CD4-positive, alpha-beta T cell (primary cell): ENCODE measurements at regions not wholly inside any gene's neighbourhood (a gene's known extent, or its start where the extent isn't known, plus 50 kb on each side); places are given as distances from the start of the nearest gene placed in this dataset.

Source experiments
- ATAC-seq: fragments of 200-7000 bp; cut with Tn5 transposase; one replicate; pipeline ENCODE4 v1.10.0; 2022; ENCODE audit warnings: mild to moderate bottlenecking; ENCODE audit not compliant: poor library complexity
- CTCF ChIA-PET: fragments of 350-600 bp; sonication (Branson Sonifier 250); formaldehyde crosslinking; loops from one replicate; lab custom pipeline; 2021; ENCODE audit warnings: antibody characterized with exemption, inconsistent platforms; lab: Charles Lee
- POLR2A ChIA-PET: fragments of 350-600 bp; sonication (Branson Sonifier 250); formaldehyde crosslinking; loops from one replicate; lab custom pipeline; 2021; ENCODE audit warnings: antibody characterized with exemption, inconsistent platforms; lab: Charles Lee
- DNase-seq, 14 experiments: peaks; one replicate each; pipeline ENCODE4 v3.0.0-alpha.2; 2013 to 2020; ENCODE audit warnings: mixed read lengths in 2 of 14
- H3K27ac ChIP-seq, 2 donors: one replicate each; pipeline versions ENCODE4 v1.5.1 to v1.7.0; 2013; ENCODE audit warnings: low read length in 2 of 2, low read depth in 1 of 2, mild to moderate bottlenecking in 1 of 2
- H3K27me3 ChIP-seq, 2 experiments: 1 replicate in 1 of 2; 2 replicates in 1 of 2; pipeline versions ENCODE4 v1.6.1 to v1.7.0; 2013; ENCODE audit warnings: low read length in 2 of 2, control low read depth in 1 of 2, mild to moderate bottlenecking in 1 of 2, moderate library complexity in 1 of 2; ENCODE audit not compliant: insufficient read depth in 2 of 2, control insufficient read depth in 1 of 2
- H3K36me3 ChIP-seq: one replicate; pipeline ENCODE4 v1.6.1; 2013; ENCODE audit warnings: low read length, control low read depth; ENCODE audit not compliant: insufficient read depth
- H3K4me1 ChIP-seq: one replicate; pipeline ENCODE4 v1.6.1; 2013; ENCODE audit warnings: low read length, control low read depth; ENCODE audit not compliant: insufficient read depth
- H3K4me3 ChIP-seq: one replicate; pipeline ENCODE4 v1.5.1; 2013; ENCODE audit warnings: mild to moderate bottlenecking, low read length, moderate library complexity
- H3K9me3 ChIP-seq, 2 experiments: 1 replicate in 1 of 2; 2 replicates in 1 of 2; pipeline versions ENCODE4 v1.6.1 to v1.7.0; 2013; ENCODE audit warnings: low read length in 2 of 2, mild to moderate bottlenecking in 2 of 2, control low read depth in 1 of 2, moderate library complexity in 1 of 2; ENCODE audit not compliant: control insufficient read depth in 1 of 2, insufficient read depth in 1 of 2
- H3K27ac Mint-ChIP-seq: one replicate; pipeline ENCODE4 v1.8.0; 2020; ENCODE audit warnings: mixed read lengths
- H3K27me3 Mint-ChIP-seq: one replicate; pipeline ENCODE4 v1.8.0; 2021; ENCODE audit warnings: mixed read lengths
- H3K36me3 Mint-ChIP-seq: one replicate; pipeline ENCODE4 v1.8.0; 2021; ENCODE audit warnings: low read depth, mixed read lengths
- H3K4me1 Mint-ChIP-seq: one replicate; pipeline ENCODE4 v1.8.0; 2021; ENCODE audit warnings: low read depth, mixed read lengths
- H3K4me3 Mint-ChIP-seq: one replicate; pipeline ENCODE4 v1.8.0; 2020; ENCODE audit warnings: mild to moderate bottlenecking, mixed read lengths
- H3K9me3 Mint-ChIP-seq: one replicate; pipeline ENCODE4 v1.8.0; 2020; ENCODE audit warnings: mixed read lengths
- intact Hi-C, 2 experiments: fragments of 100-400 bp; cut with DNase I in 1 of 2; cut with micrococcal nuclease in 1 of 2; formaldehyde crosslinking; loops; one replicate each; pipeline versions ENCODE4 v1.15.1 to v1.9.0; 2023 to 2025; cut with DNase I, micrococcal nuclease
- TF ChIP-seq, protein P1 (sequence below): fragments of 200-600 bp; IDR thresholded peaks from one replicate; pipeline ENCODE4 v1.8.0; 2022; ENCODE audit warnings: antibody characterized with exemption, mild to moderate bottlenecking

DNA sequence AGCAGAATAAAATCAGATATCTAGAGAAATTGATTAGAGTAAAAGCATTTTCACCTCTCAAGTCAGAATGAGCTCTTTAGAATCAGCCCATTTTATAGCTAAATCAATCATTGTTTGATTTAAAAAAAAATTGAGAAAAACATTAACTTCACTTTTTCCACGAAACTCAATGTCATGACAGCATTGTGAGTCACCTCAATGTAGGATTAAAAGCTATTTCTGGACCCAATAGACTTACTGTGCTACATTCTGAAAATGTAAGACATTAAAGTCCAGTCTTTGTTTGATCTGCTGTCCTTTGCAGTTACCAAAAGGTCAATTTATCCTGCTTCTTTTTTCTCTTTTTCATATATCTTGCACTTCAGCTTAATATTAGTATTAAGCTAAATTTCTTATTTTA, 519.4 kb upstream of the ZNF337 start:
- H3K4me1 Mint-ChIP-seq: peaks cover 4% of the 10 kb centered on the region
- ATAC-seq: no peak
- Histone ChIP-seq H3K4me1 (no peaks in the 10 kb centered on the region), H3K9me3 (no peaks in the 10 kb centered on the region), H3K27me3 (no peaks in the 10 kb centered on the region), H3K36me3 (no peaks in the 10 kb centered on the region), H3K4me3 (no peak overlapping the region), H3K27ac (no peak overlapping the region)
- no peaks in the 10 kb centered on the region for H3K36me3 Mint-ChIP-seq
- CTCF ChIA-PET: no interaction called here
- intact Hi-C loops: no loop called here
- POLR2A ChIA-PET: no interaction called here
- H3K9me3 Mint-ChIP-seq: no peaks in the 10 kb centered on the region
- no peak overlapping the region for H3K27ac Mint-ChIP-seq
- H3K27me3 Mint-ChIP-seq: no peaks in the 10 kb centered on the region
- TF ChIP-seq, protein P1, sequence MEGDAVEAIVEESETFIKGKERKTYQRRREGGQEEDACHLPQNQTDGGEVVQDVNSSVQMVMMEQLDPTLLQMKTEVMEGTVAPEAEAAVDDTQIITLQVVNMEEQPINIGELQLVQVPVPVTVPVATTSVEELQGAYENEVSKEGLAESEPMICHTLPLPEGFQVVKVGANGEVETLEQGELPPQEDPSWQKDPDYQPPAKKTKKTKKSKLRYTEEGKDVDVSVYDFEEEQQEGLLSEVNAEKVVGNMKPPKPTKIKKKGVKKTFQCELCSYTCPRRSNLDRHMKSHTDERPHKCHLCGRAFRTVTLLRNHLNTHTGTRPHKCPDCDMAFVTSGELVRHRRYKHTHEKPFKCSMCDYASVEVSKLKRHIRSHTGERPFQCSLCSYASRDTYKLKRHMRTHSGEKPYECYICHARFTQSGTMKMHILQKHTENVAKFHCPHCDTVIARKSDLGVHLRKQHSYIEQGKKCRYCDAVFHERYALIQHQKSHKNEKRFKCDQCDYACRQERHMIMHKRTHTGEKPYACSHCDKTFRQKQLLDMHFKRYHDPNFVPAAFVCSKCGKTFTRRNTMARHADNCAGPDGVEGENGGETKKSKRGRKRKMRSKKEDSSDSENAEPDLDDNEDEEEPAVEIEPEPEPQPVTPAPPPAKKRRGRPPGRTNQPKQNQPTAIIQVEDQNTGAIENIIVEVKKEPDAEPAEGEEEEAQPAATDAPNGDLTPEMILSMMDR: no peak
- H3K4me3 Mint-ChIP-seq: no peak overlapping the region
- no peak for DNase-seq

DNA sequence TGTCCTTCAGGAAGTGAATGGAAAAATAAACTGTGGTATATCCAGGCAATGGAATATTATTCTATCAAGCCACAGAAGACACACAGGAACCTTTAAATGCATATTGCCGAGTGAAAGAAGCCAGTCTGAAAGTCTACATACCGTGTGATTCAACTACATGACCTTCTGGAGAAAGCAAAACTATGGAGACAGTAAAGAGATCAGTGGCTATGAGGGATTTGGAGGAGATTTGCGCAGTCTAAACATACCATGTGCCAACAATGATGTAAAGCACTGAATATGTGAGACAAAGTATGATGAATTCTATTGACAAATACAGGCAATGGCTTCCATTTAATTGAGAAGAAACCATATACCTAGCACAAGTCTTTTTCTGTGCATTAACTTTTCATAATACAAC, 518.3 kb upstream of the ZNF337 start:
- no peak overlapping the region for H3K27ac Mint-ChIP-seq
- ChIA-PET CTCF (no interaction called here), POLR2A (no interaction called here)
- no peak overlapping the region for H3K4me3 Mint-ChIP-seq
- TF ChIP-seq, protein P1: no peak
- intact Hi-C loops: no loop called here
- H3K27me3 Mint-ChIP-seq: peaks cover 5% of the 10 kb centered on the region
- H3K4me3 ChIP-seq: no peak overlapping the region
- no peaks in the 10 kb centered on the region for H3K9me3 ChIP-seq
- ATAC-seq: no peak
- H3K27ac ChIP-seq: no peak overlapping the region
- no peaks in the 10 kb centered on the region for H3K9me3 Mint-ChIP-seq
- no peaks in the 10 kb centered on the region for H3K36me3 ChIP-seq
- no peaks in the 10 kb centered on the region for H3K4me1 ChIP-seq
- H3K36me3 Mint-ChIP-seq: no peaks in the 10 kb centered on the region
- peaks cover 8% of the 10 kb centered on the region for H3K4me1 Mint-ChIP-seq
- no peaks in the 10 kb centered on the region for H3K27me3 ChIP-seq
- DNase-seq: no peak

DNA sequence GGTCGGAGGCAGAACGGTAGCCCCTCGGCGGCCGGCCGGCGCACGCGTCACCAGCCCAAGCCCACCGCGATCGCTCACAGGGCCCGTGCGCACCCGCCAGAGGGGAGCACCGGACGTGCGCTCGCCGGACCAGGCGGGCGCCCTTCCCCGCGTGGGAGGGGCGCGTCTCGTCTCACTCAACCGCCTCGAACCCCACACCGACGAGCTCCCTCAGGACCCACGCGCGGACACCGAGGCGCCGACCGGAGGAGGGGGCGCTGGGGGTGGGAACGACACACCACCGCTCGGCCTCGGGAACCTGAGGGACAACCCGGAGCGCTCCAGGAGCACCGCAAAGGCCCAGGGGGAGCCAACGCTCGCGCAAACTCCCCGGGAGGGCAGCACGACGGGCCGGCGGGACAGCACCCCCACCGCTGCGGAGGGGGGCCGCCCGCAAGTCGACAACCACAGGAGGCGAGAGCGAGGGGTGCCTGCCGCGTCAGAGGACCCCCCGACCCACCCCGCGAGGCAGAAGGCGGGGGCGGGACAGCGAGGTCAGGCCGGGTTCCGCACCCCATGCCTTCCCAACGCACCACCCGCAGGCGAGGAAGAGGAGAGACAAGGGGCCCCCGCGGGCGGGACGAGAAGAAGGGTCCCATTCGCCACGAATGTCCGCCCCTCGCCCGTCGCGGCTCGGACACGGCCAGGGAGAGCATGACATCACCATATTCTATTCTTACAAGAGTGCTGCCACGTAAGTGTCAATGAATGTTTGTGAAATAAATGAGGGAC, 512.7 kb upstream of the ZNF337 start:
- DNase-seq (peak in 9 of 14 experiments; percentile 1 to 40 (median 6)), ATAC-seq (no peak)
- peaks cover 21% of the 10 kb centered on the region for H3K4me1 Mint-ChIP-seq
- peak overlapping the region; percentile 50 for H3K4me3 ChIP-seq
- peak overlapping the region; percentile 68 for H3K4me3 Mint-ChIP-seq
- H3K27me3 Mint-ChIP-seq: peaks cover 28% of the 10 kb centered on the region
- no peaks in the 10 kb centered on the region for H3K9me3 Mint-ChIP-seq
- peaks cover 5 to 6% of the 10 kb centered on the region in 2 experiments for H3K27me3 ChIP-seq
- ChIA-PET CTCF (no interaction called here), POLR2A (no interaction called here)
- no peaks in the 10 kb centered on the region for H3K36me3 ChIP-seq
- H3K9me3 ChIP-seq: peaks cover 0 to 18% of the 10 kb centered on the region in 2 experiments
- intact Hi-C loops: loop anchor here in 1 of 2 experiments (10.0 kb wide), 1 partner anchor 75 kb away; no protein-coding TSS in a partner anchor
- peaks cover 18% of the 10 kb centered on the region for H3K4me1 ChIP-seq
- TF ChIP-seq, protein P1: no peak
- H3K27ac ChIP-seq: no peak overlapping the region
- H3K36me3 Mint-ChIP-seq: no peaks in the 10 kb centered on the region
- H3K27ac Mint-ChIP-seq: peak overlapping the region; percentile 50
